Stimulated activated CD4-positive, alpha-beta T cell treated with anti-CD3 and anti-CD28 coated beads, Interleukin-1b, Interleukin-23, amount 100 ng/mL, for 4 hours (primary cell): ENCODE measurements at regions not wholly inside any gene's neighbourhood (a gene's known extent, or its start where the extent isn't known, plus 50 kb on each side); places are given as distances from the start of the nearest gene placed in this dataset.
"Not testable (repeated sequence)": the region's sequence is repeated elsewhere in the genome, so short reads cannot be mapped to it uniquely, and the experiment has no call there.

Source experiments
- DNase-seq, 2 donors: peaks; one replicate each; pipeline ENCODE4 v3.0.0-alpha.2; 2020; ENCODE audit warnings: low read depth in 2 of 2

GRCh38 chr2:224263571-224264043 lies 138.3 kb downstream of the FAM124B start:
- DNase-seq = no peak

- no peak for DNase-seq
These were observed 140.6 kb downstream of the FAM124B start for GRCh38 chr2:224261326-224261725.

- no peak for DNase-seq
These were observed 141.4 kb downstream of the FAM124B start for GRCh38 chr2:224260372-224261020.

GRCh38 chr2:224259831-224260230 lies 142.1 kb downstream of the FAM124B start:
- DNase-seq = no peak

- no peak for DNase-seq
These were observed 143.8 kb downstream of the FAM124B start for GRCh38 chr2:224258059-224258458.

- DNase-seq = no peak
These were observed 144.8 kb downstream of the FAM124B start for GRCh38 chr2:224257156-224257555.

GRCh38 chr2:224253464-224253863 lies 148.4 kb downstream of the FAM124B start:
- no peak for DNase-seq

- DNase-seq = no peak
These were observed 149.3 kb downstream of the FAM124B start for GRCh38 chr2:224252631-224253030.

- no peak for DNase-seq
These were observed 152.9 kb downstream of the FAM124B start for GRCh38 chr2:224248944-224249371.

- DNase-seq = no peak
These were observed 159.3 kb downstream of the FAM124B start for GRCh38 chr2:224242561-224242960.

GRCh38 chr2:224241812-224242211 lies 160.1 kb downstream of the FAM124B start:
- DNase-seq = no peak

- DNase-seq = no peak
These were observed 160.9 kb downstream of the FAM124B start for GRCh38 chr2:224241001-224241400.

- DNase-seq = no peak
These were observed 177.9 kb downstream of the FAM124B start for GRCh38 chr2:224223851-224224555.

GRCh38 chr2:224222974-224223373 lies 178.9 kb downstream of the FAM124B start:
- DNase-seq = no peak

- DNase-seq = no peak
These were observed 179.6 kb downstream of the FAM124B start for GRCh38 chr2:224222291-224222690.

GRCh38 chr2:224221455-224221913 lies 180.4 kb downstream of the FAM124B start:
- DNase-seq = no peak

GRCh38 chr2:224220586-224221255 lies 181.2 kb downstream of the FAM124B start:
- DNase-seq = no peak

- DNase-seq = no peak
These were observed 180.7 kb upstream of the SERPINE2 start for GRCh38 chr2:224219781-224220180.

- no peak for DNase-seq
These were observed 178.9 kb upstream of the SERPINE2 start for GRCh38 chr2:224217962-224218347.

GRCh38 chr2:224217233-224217961 lies 178.3 kb upstream of the SERPINE2 start:
- DNase-seq = no peak

- not testable (repeated sequence) for DNase-seq
These were observed 176.5 kb upstream of the SERPINE2 start for GRCh38 chr2:224215611-224216010.

- no peak for DNase-seq
These were observed 174.3 kb upstream of the SERPINE2 start for GRCh38 chr2:224213396-224213795.
